ENCODE measurements at regions not wholly inside any gene's neighbourhood (a gene's known extent, or its start where the extent isn't known, plus 50 kb on each side); places are given as distances from the start of the nearest gene placed in this dataset.

DNA sequence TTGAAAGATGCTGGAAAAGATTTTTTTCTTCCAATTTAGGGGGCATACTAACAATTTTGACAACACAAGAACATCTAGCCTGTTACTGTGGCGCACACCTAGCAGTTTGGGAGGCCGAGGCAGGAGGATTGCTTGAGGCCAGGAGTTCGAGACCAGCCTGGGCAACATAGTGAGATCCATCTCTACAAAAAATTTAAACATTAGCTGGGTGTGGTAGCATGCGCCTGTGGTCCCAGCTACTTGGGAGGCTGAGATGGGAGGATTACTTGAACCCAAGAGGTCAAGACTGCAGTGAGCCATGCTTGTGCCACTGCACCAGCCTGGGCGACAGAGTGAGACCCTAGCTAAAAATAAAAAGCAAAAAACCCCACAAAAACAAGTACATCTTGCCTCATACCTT is 168.8 kb downstream of the TANC2 start:
- no peak for DNase-seq

- no peak for DNase-seq
Measured at GRCh38 chr17:63136369-63137012, 170.5 kb downstream of the TANC2 start.

- DNase-seq = no peak
Measured at GRCh38 chr17:63137163-63137562, 171.1 kb downstream of the TANC2 start.

DNA sequence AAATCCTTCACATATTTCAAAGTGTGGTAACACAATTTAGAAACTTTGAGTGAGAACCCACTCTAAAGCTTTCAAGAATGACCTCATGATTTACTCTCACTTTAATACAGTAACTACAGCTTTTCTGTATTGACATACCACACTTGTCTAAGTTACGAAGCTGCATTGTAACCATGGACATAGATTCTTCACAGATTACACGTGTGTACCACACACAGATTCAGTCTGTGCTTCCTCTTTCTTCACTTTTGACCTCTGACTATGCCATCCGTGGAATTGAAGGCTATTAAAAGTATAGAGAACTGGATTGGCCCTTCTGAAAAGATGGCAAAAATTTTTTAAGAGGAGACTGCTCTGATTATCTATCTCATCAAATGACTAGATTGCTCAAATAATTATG is 172.7 kb downstream of the TANC2 start:
- DNase-seq = no peak

GRCh38 chr17:63139356-63139755 is 173.3 kb downstream of the TANC2 start:
- DNase-seq = no peak

GRCh38 chr17:63140255-63140654 is 174.2 kb downstream of the TANC2 start:
- DNase-seq = no peak

DNA sequence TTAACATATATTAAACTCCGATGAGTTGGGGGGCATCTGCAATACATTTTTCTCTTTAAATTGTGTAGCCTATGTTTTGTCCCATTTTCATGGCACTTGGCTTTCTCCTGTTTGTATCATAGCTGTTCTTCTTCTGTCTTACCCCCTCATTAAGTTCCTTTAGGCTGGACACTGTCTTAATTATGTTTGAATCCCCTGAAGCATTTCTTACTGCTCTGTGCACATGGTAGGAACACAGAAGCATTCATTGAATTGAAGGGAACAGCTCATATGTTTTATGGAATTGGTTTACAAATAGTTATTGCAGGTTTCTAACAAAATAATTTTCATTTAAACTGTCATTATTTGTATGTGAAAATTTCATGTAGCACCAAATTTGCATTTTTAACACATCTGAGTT is 176.8 kb downstream of the TANC2 start:
- DNase-seq = no peak

- no peak for DNase-seq
Measured at GRCh38 chr17:63150490-63150889, 184.5 kb downstream of the TANC2 start.

GRCh38 chr17:63150994-63151464 is 185.0 kb downstream of the TANC2 start:
- DNase-seq = no peak

DNA sequence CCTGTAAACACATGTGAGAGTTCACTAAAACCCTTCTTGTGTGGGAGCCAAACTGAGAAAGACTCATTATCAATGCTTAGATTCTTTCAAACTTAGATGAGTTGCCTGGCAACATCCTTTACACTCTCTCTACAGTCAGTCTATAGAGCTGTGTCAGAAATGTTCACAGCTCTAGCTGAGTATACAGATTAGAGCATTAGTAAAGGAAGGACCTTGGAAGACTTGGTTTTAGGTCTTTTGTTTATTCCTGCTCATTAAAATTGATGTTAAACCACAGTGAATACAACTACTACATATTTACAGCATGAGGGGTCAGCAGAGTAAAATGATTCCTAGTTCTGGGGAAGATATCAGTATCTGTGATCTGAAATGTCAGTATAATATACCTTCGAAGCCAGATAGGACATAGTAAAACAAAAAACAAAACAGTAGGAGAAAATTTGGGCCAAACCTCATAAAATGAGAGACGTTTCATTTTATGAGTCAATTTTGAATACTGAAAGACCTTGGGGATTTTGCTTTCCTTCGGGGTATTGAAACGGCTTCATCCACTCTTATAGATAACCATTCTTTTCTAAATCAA is 186.0 kb downstream of the TANC2 start:
- DNase-seq = no peak

DNA sequence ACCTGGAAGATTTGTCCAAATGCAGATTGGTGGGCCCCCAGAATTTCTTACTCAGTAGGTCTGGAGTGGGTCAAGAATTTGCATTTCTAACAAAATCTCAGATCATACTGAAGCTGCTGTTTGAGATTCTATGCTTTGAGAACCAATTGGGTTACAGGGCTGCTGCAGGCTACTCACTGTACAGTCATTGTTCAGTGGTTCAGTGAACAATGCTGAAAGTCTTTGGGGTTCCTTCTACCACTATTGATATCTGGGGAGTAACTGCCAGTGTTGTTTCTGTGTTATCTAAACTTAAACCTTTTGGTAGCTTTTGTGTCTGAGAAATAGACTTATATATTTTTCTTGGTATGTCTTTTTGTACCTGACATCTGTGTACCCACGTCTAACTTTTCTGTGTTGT is 187.5 kb downstream of the TANC2 start:
- DNase-seq = no peak

DNA sequence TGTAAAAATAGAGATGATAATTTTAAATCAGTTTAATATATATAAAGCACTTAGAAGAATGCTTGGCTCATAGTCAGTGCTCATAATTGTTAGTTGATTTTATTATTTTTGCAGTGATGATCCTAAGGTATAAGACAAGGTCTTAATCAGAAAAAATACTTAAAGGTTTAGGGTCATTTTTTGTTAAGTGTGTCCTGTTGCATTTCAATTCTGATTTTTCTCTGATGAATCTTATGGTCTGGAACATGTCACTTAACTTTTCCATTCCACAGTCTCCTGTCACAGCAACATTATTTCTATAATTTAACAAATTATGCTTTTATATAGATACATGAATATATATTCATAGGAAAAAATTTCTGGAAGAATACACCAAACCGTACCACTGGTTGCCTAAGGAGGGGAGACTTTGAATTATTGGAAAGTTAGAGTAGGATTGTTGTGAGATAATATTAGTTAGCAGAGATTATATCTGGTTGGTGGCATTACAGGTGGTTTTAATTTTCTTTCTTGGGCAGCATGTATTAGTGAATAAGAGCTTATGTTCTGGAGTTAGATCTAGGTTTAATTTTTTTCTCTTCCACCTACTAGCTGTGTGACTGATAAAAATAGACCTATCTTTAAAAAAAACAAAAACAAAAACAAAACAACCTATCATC is 188.7 kb downstream of the TANC2 start:
- no peak for DNase-seq

DNA sequence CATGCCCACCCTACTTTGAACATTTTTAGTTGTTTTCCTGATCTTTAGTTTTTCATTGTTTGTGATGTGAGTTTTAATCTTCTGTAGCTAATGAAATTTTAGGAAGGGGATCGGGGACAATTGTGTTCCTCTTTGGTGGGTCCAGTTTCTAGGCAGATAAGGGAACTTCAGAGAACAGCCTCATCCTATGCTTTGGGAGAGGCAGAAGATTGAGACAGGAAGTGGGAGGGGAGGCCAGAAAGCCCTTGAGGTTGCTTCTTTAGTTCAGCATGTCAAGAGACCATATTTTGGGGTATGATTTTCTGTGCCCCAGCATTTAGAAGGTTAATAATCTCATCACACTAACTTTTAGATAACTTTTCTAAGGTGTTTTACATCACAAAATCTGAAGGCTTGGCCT is 191.0 kb downstream of the TANC2 start:
- no peak for DNase-seq

GRCh38 chr17:63162406-63163157 is 196.5 kb downstream of the TANC2 start:
- DNase-seq = no peak

- no peak for DNase-seq
Measured at GRCh38 chr17:63163158-63163520, 197.1 kb downstream of the TANC2 start.

GRCh38 chr17:63165400-63165799 is 199.4 kb downstream of the TANC2 start:
- no peak for DNase-seq

- no peak for DNase-seq
Measured at GRCh38 chr17:63170795-63171194, 204.8 kb downstream of the TANC2 start.

DNA sequence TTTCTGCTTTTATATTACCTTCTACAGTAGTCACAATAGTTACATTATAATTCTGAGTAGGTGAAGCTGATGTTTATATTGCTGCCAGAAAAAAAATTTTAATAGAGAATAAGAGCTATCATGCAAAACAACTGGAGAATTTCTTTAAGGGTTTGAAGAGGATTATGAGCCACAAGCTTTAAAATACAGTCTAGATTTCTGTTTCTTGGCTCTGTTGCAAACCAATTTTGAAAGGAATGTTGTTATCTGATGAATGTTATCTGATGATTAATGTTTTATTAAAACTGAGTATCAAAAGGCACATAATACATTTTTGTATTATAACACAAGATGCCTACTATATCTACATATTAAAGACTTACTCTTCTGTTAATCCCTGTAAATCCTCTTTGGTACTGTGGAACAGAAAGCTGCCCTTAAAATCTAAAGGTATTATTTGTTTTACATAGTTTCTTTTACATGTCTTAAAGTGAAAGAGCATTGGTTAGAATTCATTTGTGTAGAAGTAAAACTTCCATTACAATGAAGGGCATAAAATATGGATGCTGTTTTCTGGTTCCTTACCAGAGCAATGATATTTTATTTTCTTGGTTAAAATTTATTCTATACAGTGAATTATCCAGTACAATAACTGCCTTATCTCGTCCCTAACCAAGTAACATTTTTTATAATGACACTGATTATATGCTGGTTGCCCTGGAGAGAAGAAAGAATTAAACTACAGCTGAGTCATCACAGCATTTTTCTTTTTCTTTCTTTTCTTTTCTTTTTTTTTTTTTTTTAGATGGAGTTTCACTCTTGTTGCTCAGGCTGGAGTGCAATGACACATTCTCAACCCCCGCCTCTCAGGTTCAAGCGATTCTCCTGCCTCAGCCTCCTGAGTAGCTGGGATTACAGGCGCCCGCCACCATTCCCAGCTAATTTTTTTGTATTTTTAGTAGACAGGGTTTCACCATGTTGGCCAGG is 205.7 kb downstream of the TANC2 start:
- no peak for DNase-seq

DNA sequence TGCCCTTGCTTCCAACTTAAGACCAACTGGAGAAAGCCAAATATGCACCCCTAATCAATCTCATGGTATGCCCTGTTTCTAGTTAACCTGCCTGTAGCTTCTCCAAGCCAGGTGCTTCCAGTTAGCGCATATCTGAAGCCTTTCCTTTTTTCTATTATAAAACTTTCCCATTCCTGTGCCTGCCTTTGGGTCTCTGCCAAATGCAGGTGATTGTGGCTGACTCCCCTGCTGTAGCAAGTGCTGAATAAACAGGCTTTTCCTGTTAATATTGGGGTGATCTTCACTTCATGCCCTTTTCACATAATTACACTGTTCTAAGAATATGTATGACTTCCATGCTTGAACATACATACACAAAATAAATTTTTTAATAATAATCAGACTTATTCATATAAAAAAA is 207.4 kb downstream of the TANC2 start:
- DNase-seq = no peak

GRCh38 chr17:63173903-63174302 is 207.9 kb downstream of the TANC2 start:
- DNase-seq = no peak

DNA sequence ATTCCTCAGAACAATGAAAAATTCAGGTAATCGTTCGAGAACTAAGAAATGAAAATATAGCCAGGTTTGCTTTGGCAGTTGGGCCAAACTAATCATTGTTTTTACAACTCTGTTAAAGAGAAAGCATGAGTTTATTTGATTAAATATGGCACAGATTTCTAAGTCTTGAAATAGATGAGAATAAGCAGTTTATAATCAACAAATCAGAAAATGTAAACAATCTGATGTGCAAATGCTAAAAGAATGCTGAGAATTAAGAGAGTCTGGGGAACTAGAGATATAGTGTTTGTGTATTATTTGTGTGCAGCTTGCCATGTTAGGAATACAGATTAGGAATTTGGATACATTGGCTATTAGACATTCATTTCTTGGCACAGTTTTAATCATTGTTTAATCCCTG is 212.5 kb downstream of the TANC2 start:
- DNase-seq = no peak

DNA sequence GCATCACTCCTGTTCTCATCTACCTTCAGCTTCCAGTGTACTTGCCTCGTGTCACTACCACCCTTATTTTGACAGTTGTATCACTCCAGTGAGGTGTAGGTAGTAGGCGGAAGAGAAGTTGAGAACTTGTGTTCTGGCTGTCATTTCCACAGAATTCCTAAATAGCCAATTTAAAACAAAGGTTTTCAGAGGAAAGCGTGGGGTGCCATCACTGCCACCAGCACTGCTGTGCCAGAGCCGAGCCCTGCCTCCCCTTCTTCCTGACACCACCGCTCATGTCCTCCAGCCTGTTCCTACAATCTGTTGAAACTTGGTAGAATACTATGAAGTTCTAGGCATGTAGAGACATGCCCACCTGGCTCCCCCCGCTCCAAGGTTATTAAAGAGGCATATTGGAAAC is 215.8 kb downstream of the TANC2 start:
- no peak for DNase-seq

GRCh38 chr17:63185420-63185819 is 219.4 kb downstream of the TANC2 start:
- DNase-seq = no peak
